DOHH2 (cell line): ENCODE measurements at regions not wholly inside any gene's neighbourhood (a gene's known extent, or its start where the extent isn't known, plus 50 kb on each side); places are given as distances from the start of the nearest gene placed in this dataset.

Experiments used
- H3F3A ChIP-seq: fragments of 200-600 bp; sonication (generic), shearing (Covaris generic); 2 replicates; pipeline ENCODE4 v1.6.0; 2016; ENCODE audit warnings: antibody characterized with exemption, mild to moderate bottlenecking; ENCODE audit not compliant: control insufficient read depth, insufficient read depth
- H3K27ac ChIP-seq: fragments of 200-600 bp; sonication (generic); 2 replicates; pipeline ENCODE4 v1.5.1; 2014; ENCODE audit warnings: low read depth, mild to moderate bottlenecking, low read length, moderate library complexity
- H3K27me3 ChIP-seq: fragments of 200-600 bp; sonication (generic); 2 replicates; pipeline ENCODE4 v1.6.1; 2014; ENCODE audit warnings: mild to moderate bottlenecking, low read length, mixed read lengths; ENCODE audit not compliant: control insufficient read depth
- H3K36me3 ChIP-seq: fragments of 200-600 bp; sonication (generic); 2 replicates; pipeline ENCODE4 v1.6.1; 2014; ENCODE audit warnings: mild to moderate bottlenecking, low read length, moderate library complexity, mixed read lengths; ENCODE audit not compliant: control insufficient read depth
- H3K4me1 ChIP-seq: fragments of 200-600 bp; sonication (generic); 2 replicates; pipeline ENCODE4 v1.6.1; 2014; ENCODE audit warnings: mild to moderate bottlenecking, low read length, mixed read lengths; ENCODE audit not compliant: control insufficient read depth
- H3K4me2 ChIP-seq: fragments of 200-600 bp; sonication (generic); 2 replicates; pipeline ENCODE4 v1.6.0; 2014; ENCODE audit warnings: mild to moderate bottlenecking, low read length, moderate library complexity
- H3K4me3 ChIP-seq: fragments of 200-600 bp; sonication (generic); 2 replicates; pipeline ENCODE4 v1.5.1; 2014; ENCODE audit warnings: mild to moderate bottlenecking, low read length, mixed read lengths
- H3K79me2 ChIP-seq: fragments of 200-600 bp; sonication (generic); 2 replicates; pipeline ENCODE4 v1.6.1; 2014; ENCODE audit warnings: mild to moderate bottlenecking, low read length, mixed read lengths; ENCODE audit not compliant: control insufficient read depth
- H3K9me2 ChIP-seq: fragments of 200-600 bp; sonication (generic); replicated peaks from 2 replicates; pipeline ENCODE4 v1.6.1; 2014; ENCODE audit warnings: mild to moderate bottlenecking, low read length, mixed read lengths; ENCODE audit not compliant: control insufficient read depth
- H3K9me3 ChIP-seq: fragments of 200-600 bp; sonication (generic); 2 replicates; pipeline ENCODE4 v1.6.1; 2014; ENCODE audit warnings: antibody characterized with exemption, low read length, mixed read lengths; ENCODE audit not compliant: control insufficient read depth, insufficient read depth
- H4K20me1 ChIP-seq: fragments of 200-600 bp; sonication (generic); 2 replicates; pipeline ENCODE4 v1.6.0; 2014; ENCODE audit warnings: low read depth, mild to moderate bottlenecking, antibody characterized with exemption, low read length, moderate library complexity; ENCODE audit not compliant: control insufficient read depth, insufficient read depth
- CTCF ChIP-seq: fragments of 200-600 bp; sonication (generic); IDR thresholded peaks from one replicate; pipeline ENCODE4 v1.5.1; 2014; ENCODE audit warnings: antibody characterized with exemption, mild to moderate bottlenecking, low read depth, low read length; ENCODE audit not compliant: poor library complexity, severe bottlenecking
- EZH2phosphoT487 ChIP-seq: fragments of 200-600 bp; sonication (generic); IDR thresholded peaks from 2 replicates; pipeline ENCODE4 v1.6.1; 2017; ENCODE audit warnings: borderline replicate concordance, mild to moderate bottlenecking, antibody characterized with exemption, low read length, moderate library complexity, mixed read lengths

- no peaks in the 10 kb centered on the region for H3K36me3 ChIP-seq
- H3F3A ChIP-seq: no peaks in the 10 kb centered on the region
- H3K79me2 ChIP-seq: no peaks in the 10 kb centered on the region
- H3K27ac ChIP-seq: no peak overlapping the region
- H4K20me1 ChIP-seq: no peaks in the 10 kb centered on the region
- H3K27me3 ChIP-seq: no peaks in the 10 kb centered on the region
- no peak overlapping the region for H3K4me2 ChIP-seq
- no peaks in the 10 kb centered on the region for H3K4me1 ChIP-seq
- TF ChIP-seq EZH2phosphoT487 (no peak), CTCF (no peak)
- H3K9me3 ChIP-seq: no peaks in the 10 kb centered on the region
- H3K9me2 ChIP-seq: no peaks in the 10 kb centered on the region
- H3K4me3 ChIP-seq: no peak overlapping the region
Measured at GRCh38 chr12:91278126-91278525, 95.5 kb upstream of the DCN start.

- H3F3A ChIP-seq: no peaks in the 10 kb centered on the region
- H3K27ac ChIP-seq: no peak overlapping the region
- no peaks in the 10 kb centered on the region for H3K9me2 ChIP-seq
- no peaks in the 10 kb centered on the region for H3K4me1 ChIP-seq
- no peaks in the 10 kb centered on the region for H4K20me1 ChIP-seq
- H3K79me2 ChIP-seq: no peaks in the 10 kb centered on the region
- no peak overlapping the region for H3K4me2 ChIP-seq
- TF ChIP-seq CTCF: no peak
- no peak for TF ChIP-seq EZH2phosphoT487
- H3K9me3 ChIP-seq: no peaks in the 10 kb centered on the region
- H3K4me3 ChIP-seq: no peak overlapping the region
- no peaks in the 10 kb centered on the region for H3K36me3 ChIP-seq
- H3K27me3 ChIP-seq: no peaks in the 10 kb centered on the region
Measured at GRCh38 chr12:91276509-91276908, 93.9 kb upstream of the DCN start.

GRCh38 chr12:91275321-91275720 lies 92.7 kb upstream of the DCN start:
- Histone ChIP-seq H3K36me3 (no peaks in the 10 kb centered on the region), H3F3A (no peaks in the 10 kb centered on the region), H3K9me3 (no peaks in the 10 kb centered on the region), H3K4me2 (no peak overlapping the region), H3K79me2 (no peaks in the 10 kb centered on the region), H3K27me3 (no peaks in the 10 kb centered on the region), H3K4me1 (no peaks in the 10 kb centered on the region), H4K20me1 (no peaks in the 10 kb centered on the region), H3K27ac (no peak overlapping the region), H3K9me2 (no peaks in the 10 kb centered on the region), H3K4me3 (no peak overlapping the region)
- TF ChIP-seq CTCF: no peak
- TF ChIP-seq EZH2phosphoT487: no peak

GRCh38 chr12:91274916-91275315 lies 92.3 kb upstream of the DCN start:
- no peaks in the 10 kb centered on the region for H3K79me2 ChIP-seq
- no peak for TF ChIP-seq EZH2phosphoT487
- TF ChIP-seq CTCF: no peak
- H3K4me1 ChIP-seq: no peaks in the 10 kb centered on the region
- H3K36me3 ChIP-seq: no peaks in the 10 kb centered on the region
- H3K27me3 ChIP-seq: no peaks in the 10 kb centered on the region
- H3K9me3 ChIP-seq: no peaks in the 10 kb centered on the region
- no peak overlapping the region for H3K4me2 ChIP-seq
- no peaks in the 10 kb centered on the region for H4K20me1 ChIP-seq
- H3K4me3 ChIP-seq: no peak overlapping the region
- H3K27ac ChIP-seq: no peak overlapping the region
- no peaks in the 10 kb centered on the region for H3F3A ChIP-seq
- no peaks in the 10 kb centered on the region for H3K9me2 ChIP-seq
